Gastroesophageal sphincter (tissue), 3 donors: ENCODE measurements at regions not wholly inside any gene's neighbourhood (a gene's known extent, or its start where the extent isn't known, plus 50 kb on each side); places are given as distances from the start of the nearest gene placed in this dataset.

Experiments used
- CTCF ChIP-seq, 4 experiments: fragments of 200-600 bp in 2 of 4; fragments of 450-650 bp in 2 of 4; sonication (generic) in 1 of 4; IDR thresholded peaks; one replicate each; pipeline ENCODE4 v1.5.1; 2017 to 2019; ENCODE audit warnings: antibody characterized with exemption in 4 of 4, mild to moderate bottlenecking in 2 of 4, moderate library complexity in 2 of 4
- EP300 ChIP-seq: sonication (generic); formaldehyde crosslinking; IDR thresholded peaks from one replicate; pipeline ENCODE4 v1.6.1; 2017; ENCODE audit warnings: antibody characterized with exemption, mild to moderate bottlenecking
- POLR2A ChIP-seq, 2 donors: fragments of 450-650 bp; IDR thresholded peaks; one replicate each; pipeline ENCODE4 v1.6.1; 2017; ENCODE audit warnings: antibody characterized with exemption in 2 of 2, mild to moderate bottlenecking in 2 of 2, moderate library complexity in 1 of 2
- POLR2AphosphoS5 ChIP-seq: sonication (generic); formaldehyde crosslinking; IDR thresholded peaks from one replicate; pipeline ENCODE4 v1.6.1; 2017; ENCODE audit warnings: antibody characterized with exemption

DNA sequence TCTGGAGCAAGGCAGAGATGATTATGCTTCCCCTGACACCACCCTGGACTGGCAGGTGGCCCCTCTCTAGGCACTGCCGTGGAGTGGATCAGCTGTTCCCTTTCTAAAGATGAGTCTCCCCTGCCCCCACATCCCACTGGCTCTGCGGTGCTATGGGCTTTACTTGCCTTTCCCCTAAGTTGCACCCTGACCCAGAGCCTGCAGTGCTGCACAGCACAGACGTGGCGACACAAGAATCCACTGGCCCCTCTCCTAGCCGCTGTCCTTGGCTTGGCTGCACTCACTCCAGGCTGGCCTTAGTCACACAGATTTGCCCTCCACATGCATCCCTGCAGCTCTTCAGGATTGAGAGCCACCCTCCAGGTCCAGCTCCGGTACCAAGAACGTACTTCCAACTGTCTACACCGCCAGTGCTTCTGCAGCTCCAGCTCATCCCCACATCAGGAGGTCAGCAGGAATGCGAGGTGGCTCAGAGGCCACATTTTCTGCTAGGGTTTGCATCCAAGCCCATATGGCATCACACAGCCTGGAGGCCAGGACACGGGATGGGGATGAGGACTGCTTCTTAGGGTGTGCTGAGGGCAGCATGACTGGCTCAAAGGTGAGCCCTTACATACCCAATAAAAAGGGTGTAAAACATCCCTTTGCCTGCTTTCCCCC is 82.4 kb upstream of the RASGRF1 start:
- no peak for TF ChIP-seq CTCF (IDR thresholded peaks at IDR 0.05)
- TF ChIP-seq POLR2A (IDR thresholded peaks at IDR 0.05), result no peak
- no peak for TF ChIP-seq EP300
- no peak for TF ChIP-seq POLR2AphosphoS5
